Activated naive CD4-positive, alpha-beta T cell treated with anti-CD3 and anti-CD28 coated beads, Interleukin-2, amount 10 ng/mL, durations not matched to agents 7 days and 5 days (primary cell): ENCODE measurements at regions not wholly inside any gene's neighbourhood (a gene's known extent, or its start where the extent isn't known, plus 50 kb on each side); places are given as distances from the start of the nearest gene placed in this dataset.

ENCODE experiments used
- CTCF ChIA-PET: fragments of 350-600 bp; sonication (Branson Sonifier 250); formaldehyde crosslinking; loops from one replicate; lab custom pipeline; 2021; ENCODE audit warnings: antibody characterized with exemption; lab: Charles Lee
- DNase-seq: peaks from one replicate; pipeline ENCODE4 v3.0.0-alpha.2; 2020
- H3K27ac Mint-ChIP-seq: one replicate; pipeline ENCODE4 v1.8.0; 2021; ENCODE audit warnings: mild to moderate bottlenecking, moderate library complexity, mixed read lengths
- H3K27me3 Mint-ChIP-seq: one replicate; pipeline ENCODE4 v1.8.0; 2021; ENCODE audit warnings: mild to moderate bottlenecking, mixed read lengths
- H3K36me3 Mint-ChIP-seq: one replicate; pipeline ENCODE4 v1.8.0; 2021; ENCODE audit warnings: mixed read lengths
- H3K4me1 Mint-ChIP-seq: one replicate; pipeline ENCODE4 v1.8.0; 2021; ENCODE audit warnings: mixed read lengths
- H3K4me3 Mint-ChIP-seq: one replicate; pipeline ENCODE4 v1.8.0; 2021; ENCODE audit warnings: mild to moderate bottlenecking, moderate library complexity, mixed read lengths
- H3K9me3 Mint-ChIP-seq: one replicate; pipeline ENCODE4 v1.8.0; 2021; ENCODE audit warnings: mixed read lengths

DNA sequence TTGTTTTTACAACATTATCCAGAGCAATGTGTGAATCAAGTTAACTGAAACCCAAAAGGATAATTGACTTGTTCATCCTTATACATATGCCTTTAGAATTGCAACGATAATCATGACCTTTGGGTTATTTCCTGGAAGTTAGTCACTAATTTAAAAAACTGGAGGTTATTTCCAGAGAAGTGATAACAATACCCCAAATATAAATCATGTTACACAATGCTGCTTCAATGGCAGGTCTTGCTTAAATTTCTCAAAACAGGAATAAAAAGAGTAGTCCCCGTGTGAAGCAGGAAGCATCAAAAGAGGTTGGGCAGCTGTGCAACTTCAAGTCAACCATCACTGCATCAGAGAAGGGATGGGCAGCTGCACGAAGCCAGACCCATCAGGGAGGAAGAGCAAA is 134.4 kb downstream of the EFNB2 start:
- Mint-ChIP-seq H3K9me3 (no peaks in the 10 kb centered on the region), H3K27ac (no peak overlapping the region), H3K4me3 (no peak overlapping the region), H3K27me3 (no peaks in the 10 kb centered on the region), H3K36me3 (no peaks in the 10 kb centered on the region), H3K4me1 (no peaks in the 10 kb centered on the region)
- CTCF ChIA-PET = no interaction called here
- no peak for DNase-seq

- H3K27ac Mint-ChIP-seq = no peak overlapping the region
- no peaks in the 10 kb centered on the region for H3K27me3 Mint-ChIP-seq
- no peaks in the 10 kb centered on the region for H3K36me3 Mint-ChIP-seq
- CTCF ChIA-PET = no interaction called here
- DNase-seq = no peak
- no peaks in the 10 kb centered on the region for H3K9me3 Mint-ChIP-seq
- no peak overlapping the region for H3K4me3 Mint-ChIP-seq
- H3K4me1 Mint-ChIP-seq = no peaks in the 10 kb centered on the region
Measured at GRCh38 chr13:106400289-106400688, 135.2 kb downstream of the EFNB2 start.

DNA sequence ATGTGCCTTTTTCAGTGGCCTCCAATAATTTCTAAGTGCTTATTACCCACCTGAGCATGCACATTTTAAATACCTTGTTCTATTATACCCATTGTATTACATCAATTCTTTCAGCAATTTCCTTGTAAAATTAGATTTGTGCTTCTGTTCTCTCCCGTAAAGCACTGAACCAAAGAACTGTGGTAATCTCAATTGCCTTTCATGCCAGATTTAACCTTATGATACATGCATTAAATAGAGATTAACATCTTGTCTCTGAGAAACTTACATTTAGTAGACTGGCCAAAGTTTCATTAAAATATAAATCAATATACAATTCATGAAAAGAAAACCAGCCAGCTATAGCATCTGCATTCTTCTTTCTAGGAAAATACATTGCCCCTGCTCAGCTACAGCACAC is 137.2 kb downstream of the EFNB2 start:
- Mint-ChIP-seq H3K36me3 (no peaks in the 10 kb centered on the region), H3K4me3 (no peak overlapping the region), H3K9me3 (no peaks in the 10 kb centered on the region), H3K4me1 (no peaks in the 10 kb centered on the region), H3K27me3 (no peaks in the 10 kb centered on the region), H3K27ac (no peak overlapping the region)
- CTCF ChIA-PET = no interaction called here
- no peak for DNase-seq

GRCh38 chr13:106393776-106394175 is 141.7 kb downstream of the EFNB2 start:
- no peak overlapping the region for H3K4me3 Mint-ChIP-seq
- H3K4me1 Mint-ChIP-seq = no peaks in the 10 kb centered on the region
- no peak overlapping the region for H3K27ac Mint-ChIP-seq
- H3K9me3 Mint-ChIP-seq = no peaks in the 10 kb centered on the region
- CTCF ChIA-PET = no interaction called here
- no peaks in the 10 kb centered on the region for H3K36me3 Mint-ChIP-seq
- no peak for DNase-seq
- H3K27me3 Mint-ChIP-seq = no peaks in the 10 kb centered on the region

GRCh38 chr13:106391681-106392080 is 143.8 kb downstream of the EFNB2 start:
- Mint-ChIP-seq H3K9me3 (no peaks in the 10 kb centered on the region), H3K36me3 (no peaks in the 10 kb centered on the region), H3K27me3 (no peaks in the 10 kb centered on the region), H3K27ac (no peak overlapping the region), H3K4me3 (no peak overlapping the region), H3K4me1 (no peaks in the 10 kb centered on the region)
- CTCF ChIA-PET = no interaction called here
- DNase-seq = no peak

DNA sequence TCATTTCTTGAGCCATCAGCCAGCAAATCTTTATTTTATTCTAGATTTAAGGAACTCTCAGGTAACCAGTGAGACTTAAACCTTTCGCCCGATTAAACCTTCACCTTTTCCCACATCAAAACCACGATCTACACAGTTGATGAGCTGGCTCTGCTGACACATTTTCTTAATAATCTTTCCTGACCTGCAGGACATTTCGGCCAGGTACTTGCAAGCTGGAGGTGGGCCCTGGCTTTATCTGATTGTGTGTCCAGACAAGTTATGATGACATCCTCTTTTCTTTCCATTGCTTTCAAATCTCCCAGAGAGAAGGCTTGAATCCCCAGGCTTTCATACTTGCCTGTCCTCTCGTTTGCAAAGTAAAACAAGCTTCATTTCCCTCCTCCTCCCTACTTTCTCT is 144.2 kb downstream of the EFNB2 start:
- Mint-ChIP-seq H3K27ac (no peak overlapping the region), H3K4me3 (no peak overlapping the region), H3K4me1 (no peaks in the 10 kb centered on the region), H3K9me3 (no peaks in the 10 kb centered on the region), H3K36me3 (no peaks in the 10 kb centered on the region), H3K27me3 (no peaks in the 10 kb centered on the region)
- CTCF ChIA-PET = no interaction called here
- DNase-seq = no peak

GRCh38 chr13:106390367-106390766 is 145.1 kb downstream of the EFNB2 start:
- Mint-ChIP-seq H3K27me3 (no peaks in the 10 kb centered on the region), H3K27ac (no peak overlapping the region), H3K36me3 (no peaks in the 10 kb centered on the region), H3K4me1 (no peaks in the 10 kb centered on the region), H3K4me3 (no peak overlapping the region), H3K9me3 (no peaks in the 10 kb centered on the region)
- no peak for DNase-seq
- CTCF ChIA-PET = no interaction called here

DNA sequence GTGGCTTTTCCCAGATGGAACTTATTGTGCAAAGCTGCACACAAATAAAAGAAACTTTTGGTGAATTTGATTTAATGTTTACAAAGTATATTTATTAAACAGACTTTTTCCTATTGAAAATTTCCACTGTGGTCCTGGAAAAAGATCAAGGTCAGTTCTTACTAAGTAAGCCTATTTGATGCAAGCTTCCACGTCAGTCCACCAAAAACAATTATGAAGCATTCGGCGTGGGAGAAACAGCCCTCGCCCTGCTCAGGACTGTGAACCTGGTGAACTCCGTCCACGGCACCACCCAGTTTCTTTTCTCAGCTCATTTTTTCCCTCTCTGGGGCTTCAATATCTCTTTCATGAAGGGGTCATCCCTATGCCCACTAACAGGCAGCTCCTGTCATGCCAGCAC is 149.8 kb downstream of the EFNB2 start:
- DNase-seq = no peak
- CTCF ChIA-PET = no interaction called here
- Mint-ChIP-seq H3K4me3 (no peak overlapping the region), H3K27me3 (no peaks in the 10 kb centered on the region), H3K36me3 (no peaks in the 10 kb centered on the region), H3K27ac (no peak overlapping the region), H3K4me1 (no peaks in the 10 kb centered on the region), H3K9me3 (no peaks in the 10 kb centered on the region)

DNA sequence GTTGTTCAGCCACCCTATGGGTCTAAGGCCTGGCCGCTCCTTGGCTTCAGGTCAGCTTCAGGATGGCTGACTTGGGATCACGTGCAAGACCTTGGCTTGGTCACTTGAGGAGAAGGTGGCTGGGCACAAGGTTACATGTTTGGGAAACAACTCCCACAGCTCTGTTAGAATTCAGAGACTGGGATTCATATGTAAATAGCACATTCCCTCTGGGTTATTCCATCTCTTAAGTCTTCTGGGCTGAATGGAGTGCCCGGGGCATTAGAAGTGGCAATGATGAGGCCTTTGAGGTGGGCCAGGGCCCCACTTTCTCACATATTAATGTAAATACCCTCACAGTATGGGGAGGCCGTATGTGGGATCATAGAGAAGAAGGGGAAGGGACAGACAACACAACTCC is 150.9 kb downstream of the EFNB2 start:
- CTCF ChIA-PET = no interaction called here
- Mint-ChIP-seq H3K4me3 (no peak overlapping the region), H3K27ac (no peak overlapping the region), H3K4me1 (no peaks in the 10 kb centered on the region), H3K27me3 (no peaks in the 10 kb centered on the region), H3K9me3 (no peaks in the 10 kb centered on the region), H3K36me3 (no peaks in the 10 kb centered on the region)
- no peak for DNase-seq

GRCh38 chr13:106383791-106384190 is 151.7 kb downstream of the EFNB2 start:
- H3K36me3 Mint-ChIP-seq = no peaks in the 10 kb centered on the region
- H3K4me3 Mint-ChIP-seq = no peak overlapping the region
- H3K4me1 Mint-ChIP-seq = no peaks in the 10 kb centered on the region
- DNase-seq = no peak
- no peak overlapping the region for H3K27ac Mint-ChIP-seq
- H3K27me3 Mint-ChIP-seq = no peaks in the 10 kb centered on the region
- CTCF ChIA-PET = no interaction called here
- H3K9me3 Mint-ChIP-seq = no peaks in the 10 kb centered on the region

GRCh38 chr13:106382534-106382933 is 152.9 kb downstream of the EFNB2 start:
- CTCF ChIA-PET = no interaction called here
- no peak overlapping the region for H3K27ac Mint-ChIP-seq
- no peaks in the 10 kb centered on the region for H3K4me1 Mint-ChIP-seq
- no peaks in the 10 kb centered on the region for H3K9me3 Mint-ChIP-seq
- no peak for DNase-seq
- H3K4me3 Mint-ChIP-seq = no peak overlapping the region
- H3K27me3 Mint-ChIP-seq = no peaks in the 10 kb centered on the region
- H3K36me3 Mint-ChIP-seq = no peaks in the 10 kb centered on the region

DNA sequence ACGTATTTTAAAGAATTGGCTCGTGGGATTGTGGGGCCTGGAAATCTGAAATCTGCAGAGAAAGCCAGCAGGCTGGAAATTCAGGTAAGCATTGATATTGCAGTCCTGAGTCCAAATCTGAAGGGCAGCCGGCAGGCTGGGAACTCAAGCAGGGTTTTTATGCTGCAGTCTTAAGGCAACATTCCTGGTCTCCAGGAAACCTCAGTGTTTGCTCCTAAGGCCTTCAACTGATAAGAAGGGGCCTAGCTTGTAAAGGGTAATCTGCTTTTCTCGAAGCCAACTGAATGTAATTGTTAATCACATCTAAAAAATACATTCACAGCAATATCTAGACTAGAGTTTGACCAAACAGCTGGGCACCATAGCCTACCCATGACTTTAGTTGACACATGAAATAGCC is 154.4 kb downstream of the EFNB2 start:
- Mint-ChIP-seq H3K36me3 (no peaks in the 10 kb centered on the region), H3K27me3 (no peaks in the 10 kb centered on the region), H3K9me3 (no peaks in the 10 kb centered on the region), H3K27ac (no peak overlapping the region), H3K4me1 (no peaks in the 10 kb centered on the region), H3K4me3 (no peak overlapping the region)
- CTCF ChIA-PET = no interaction called here
- DNase-seq = no peak

DNA sequence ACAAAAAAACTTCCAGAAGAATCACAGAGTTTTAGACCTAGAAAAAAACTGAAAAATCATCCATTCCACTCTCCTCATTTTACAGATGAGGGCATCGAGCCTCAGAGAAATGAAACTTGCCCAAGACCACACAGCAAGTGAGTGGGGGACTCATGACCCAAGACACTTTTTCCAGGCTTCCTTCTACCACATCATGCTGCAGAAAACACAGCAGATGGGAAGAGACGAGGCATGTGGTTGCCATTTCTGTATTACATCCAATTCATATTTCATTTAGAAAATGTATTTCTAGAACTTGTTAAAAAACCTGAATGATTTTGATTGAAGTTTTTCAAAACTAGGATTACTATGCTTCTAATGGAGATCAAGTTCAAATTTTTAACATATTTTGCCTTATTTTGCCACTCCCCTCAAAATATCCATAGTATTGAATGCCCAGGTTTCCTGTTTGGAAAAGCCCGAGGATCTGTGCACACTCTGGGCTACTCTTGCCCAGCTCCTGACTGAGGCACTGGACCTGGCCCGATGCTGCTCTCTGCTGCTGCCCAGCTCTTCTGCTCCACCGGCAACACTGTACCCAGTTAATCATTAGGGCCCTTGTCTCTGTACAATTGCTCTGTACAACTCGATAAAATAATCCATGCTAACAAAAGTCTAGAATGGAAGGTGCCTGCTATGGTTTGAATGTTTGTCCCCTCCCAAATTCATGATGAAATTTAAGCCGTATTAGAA is 157.4 kb downstream of the EFNB2 start:
- Mint-ChIP-seq H3K27me3 (peaks cover 10% of the 10 kb centered on the region), H3K9me3 (no peaks in the 10 kb centered on the region), H3K4me3 (no peak overlapping the region), H3K27ac (no peak overlapping the region), H3K4me1 (no peaks in the 10 kb centered on the region), H3K36me3 (no peaks in the 10 kb centered on the region)
- no peak for DNase-seq
- CTCF ChIA-PET = no interaction called here

GRCh38 chr13:106377341-106377740 is 158.1 kb downstream of the EFNB2 start:
- Mint-ChIP-seq H3K36me3 (no peaks in the 10 kb centered on the region), H3K4me1 (no peaks in the 10 kb centered on the region), H3K4me3 (no peak overlapping the region), H3K27me3 (peaks cover 10% of the 10 kb centered on the region), H3K9me3 (no peaks in the 10 kb centered on the region), H3K27ac (no peak overlapping the region)
- CTCF ChIA-PET = no interaction called here
- no peak for DNase-seq

DNA sequence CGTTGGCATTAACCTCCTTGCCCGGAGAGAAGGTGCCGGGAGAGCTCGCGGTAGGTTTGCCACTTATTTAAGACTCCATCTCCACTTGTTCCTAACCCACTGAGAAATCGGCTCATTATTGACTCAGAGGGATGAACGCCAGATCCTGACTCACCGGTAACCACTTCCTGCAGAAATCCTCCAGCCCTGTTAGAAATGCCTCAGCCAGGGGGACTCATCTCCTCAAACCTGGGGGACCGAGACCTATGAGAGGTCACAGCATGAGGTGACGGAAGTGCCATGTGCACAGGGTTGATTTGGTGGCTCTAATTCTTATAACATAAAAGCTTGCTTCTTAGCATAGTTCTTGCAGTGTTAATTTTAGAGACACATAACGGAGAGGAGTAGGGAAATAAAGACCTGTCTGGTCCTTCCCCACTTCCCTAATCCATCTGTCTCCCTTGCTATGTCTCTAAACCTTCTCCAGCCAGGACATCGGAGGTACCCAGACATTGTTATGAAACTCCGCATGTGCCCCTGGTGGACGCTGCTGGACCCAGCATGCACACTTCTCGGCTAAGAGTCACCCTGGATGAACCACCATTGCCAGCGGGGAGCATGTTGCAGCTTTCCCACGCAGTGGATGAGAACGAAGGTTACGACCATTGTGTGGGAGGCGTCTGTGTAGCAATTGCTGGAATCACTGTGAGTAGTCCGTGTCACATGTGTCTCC is 158.9 kb downstream of the EFNB2 start:
- Mint-ChIP-seq H3K36me3 (no peaks in the 10 kb centered on the region), H3K4me3 (no peak overlapping the region), H3K27me3 (peaks cover 10% of the 10 kb centered on the region), H3K4me1 (no peaks in the 10 kb centered on the region), H3K27ac (no peak overlapping the region), H3K9me3 (no peaks in the 10 kb centered on the region)
- CTCF ChIA-PET = no interaction called here
- no peak for DNase-seq
